ENCODE measurements at regions not wholly inside any gene's neighbourhood (a gene's known extent, or its start where the extent isn't known, plus 50 kb on each side); places are given as distances from the start of the nearest gene placed in this dataset.

GRCh38 chr9:7507566-7508270 is 291.9 kb downstream of the DMAC1 start:
- TF ChIP-seq CTCF (conservative IDR thresholded peaks at IDR 0.05) (no peak), EZH2 (IDR thresholded peaks at IDR 0.05; ENCODE audit: low read depth) (no peak)
